ENCODE measurements at regions not wholly inside any gene's neighbourhood (a gene's known extent, or its start where the extent isn't known, plus 50 kb on each side); places are given as distances from the start of the nearest gene placed in this dataset.
"Not testable (repeated sequence)": the region's sequence is repeated elsewhere in the genome, so short reads cannot be mapped to it uniquely, and the experiment has no call there.

DNA sequence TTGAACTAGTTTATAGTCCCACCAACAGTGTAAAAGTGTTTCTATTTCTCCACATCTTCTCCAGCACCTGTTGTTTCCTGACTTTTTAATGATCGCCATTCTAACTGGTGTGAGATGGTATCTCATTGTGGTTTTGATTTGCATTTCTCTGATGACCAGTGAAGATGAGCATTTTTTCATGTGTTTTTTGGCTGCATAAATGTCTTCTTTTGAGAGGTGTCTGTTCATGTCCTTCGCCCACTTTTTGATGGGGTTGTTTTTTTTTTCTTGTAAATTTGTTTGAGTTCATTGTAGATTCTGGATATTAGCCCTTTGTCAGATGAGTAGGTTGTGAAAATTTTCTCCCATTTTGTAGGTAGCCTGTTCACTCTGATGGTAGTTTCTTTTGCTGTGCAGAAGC lies 102.4 kb upstream of the CNTNAP2 start:
- POLR2A ChIA-PET; ATAC-seq (ENCODE audit: low read depth): not testable (repeated sequence)

DNA sequence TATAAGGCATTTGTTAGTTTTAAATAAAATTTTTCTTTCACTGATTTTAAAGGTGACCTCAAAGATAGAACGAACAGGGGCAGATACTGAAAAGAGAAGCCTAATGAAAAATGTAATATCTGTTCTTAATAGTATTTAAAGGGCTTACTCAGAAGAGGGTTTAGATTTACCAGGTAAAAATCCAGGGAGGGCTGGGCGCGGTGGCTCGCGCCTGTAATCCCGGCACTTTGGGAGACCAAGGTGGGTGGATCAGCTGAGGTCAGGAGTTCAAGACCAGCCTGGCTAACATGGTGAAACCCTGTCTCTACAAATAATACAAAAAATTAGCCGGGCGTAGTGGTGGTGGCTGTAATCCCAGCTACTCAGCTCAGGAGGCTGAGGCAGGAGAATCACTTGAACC lies 108.3 kb upstream of the CNTNAP2 start:
- no CpG with 5 or more reads among the region's 8 CpGs for WGBS (ENCODE audit: insufficient coverage)
- H3K9me3 ChIP-seq (ENCODE audit: control extremely low read depth in 1 of 3, control insufficient read depth in 2 of 3, insufficient read depth in 1 of 3, low read length in 2 of 3): no peaks in the 10 kb centered on the region
- no peak for DNase-seq
- H3K27me3 Mint-ChIP-seq: no peaks in the 10 kb centered on the region
- no peak for ATAC-seq (ENCODE audit: low read depth)
- H3K4me1 Mint-ChIP-seq: no peaks in the 10 kb centered on the region
- H3K27ac Mint-ChIP-seq: no peak overlapping the region
- peaks cover 0 to under 1% of the 10 kb centered on the region in 2 donors for H3K4me1 ChIP-seq (ENCODE audit: control insufficient read depth in 2 of 2, insufficient read depth in 2 of 2, low read length in 2 of 2)
- peaks cover 4% of the 10 kb centered on the region for H3K9me3 Mint-ChIP-seq (ENCODE audit: insufficient read depth)
- ChIA-PET POLR2A (no interaction called here), CTCF (no interaction called here)
- H3K9ac ChIP-seq (ENCODE audit: low read length): no peak overlapping the region
- H3K79me2 ChIP-seq (ENCODE audit: control insufficient read depth, insufficient read depth, low read length): no peaks in the 10 kb centered on the region
- no peaks in the 10 kb centered on the region for H3K27me3 ChIP-seq (replicated peaks in 1 of 4; ENCODE audit: control extremely low read depth in 1 of 4, control insufficient read depth in 3 of 4, insufficient read depth in 4 of 4, low read length in 3 of 4)
- H4K20me1 ChIP-seq (ENCODE audit: control insufficient read depth, insufficient read depth, low read length, poor library complexity, severe bottlenecking): no peaks in the 10 kb centered on the region
- no peaks in the 10 kb centered on the region for H3K36me3 ChIP-seq (replicated peaks in 1 of 2; ENCODE audit: control extremely low read depth in 1 of 2, control insufficient read depth in 1 of 2, extremely low read depth in 1 of 2, insufficient read depth in 2 of 2, low read length in 1 of 2)
- TF ChIP-seq EZH2 (IDR thresholded peaks at IDR 0.05; ENCODE audit: borderline replicate concordance, insufficient read depth, low read depth, low read length, poor library complexity, severe bottlenecking): no peak
- TF ChIP-seq, protein P1, sequence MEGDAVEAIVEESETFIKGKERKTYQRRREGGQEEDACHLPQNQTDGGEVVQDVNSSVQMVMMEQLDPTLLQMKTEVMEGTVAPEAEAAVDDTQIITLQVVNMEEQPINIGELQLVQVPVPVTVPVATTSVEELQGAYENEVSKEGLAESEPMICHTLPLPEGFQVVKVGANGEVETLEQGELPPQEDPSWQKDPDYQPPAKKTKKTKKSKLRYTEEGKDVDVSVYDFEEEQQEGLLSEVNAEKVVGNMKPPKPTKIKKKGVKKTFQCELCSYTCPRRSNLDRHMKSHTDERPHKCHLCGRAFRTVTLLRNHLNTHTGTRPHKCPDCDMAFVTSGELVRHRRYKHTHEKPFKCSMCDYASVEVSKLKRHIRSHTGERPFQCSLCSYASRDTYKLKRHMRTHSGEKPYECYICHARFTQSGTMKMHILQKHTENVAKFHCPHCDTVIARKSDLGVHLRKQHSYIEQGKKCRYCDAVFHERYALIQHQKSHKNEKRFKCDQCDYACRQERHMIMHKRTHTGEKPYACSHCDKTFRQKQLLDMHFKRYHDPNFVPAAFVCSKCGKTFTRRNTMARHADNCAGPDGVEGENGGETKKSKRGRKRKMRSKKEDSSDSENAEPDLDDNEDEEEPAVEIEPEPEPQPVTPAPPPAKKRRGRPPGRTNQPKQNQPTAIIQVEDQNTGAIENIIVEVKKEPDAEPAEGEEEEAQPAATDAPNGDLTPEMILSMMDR (IDR thresholded peaks at IDR 0.05): no peak
- no peak overlapping the region for H3K4me3 ChIP-seq (ENCODE audit: control extremely low read depth in 1 of 5, extremely low read depth in 1 of 5, insufficient read depth in 1 of 5, low read depth in 2 of 5, low read length in 4 of 5)
- no peak overlapping the region for H3K27ac ChIP-seq (ENCODE audit: low read length in 2 of 2)
- no peak overlapping the region for H2AFZ ChIP-seq (ENCODE audit: insufficient read depth, low read depth, low read length, poor library complexity, severe bottlenecking)
- no peak overlapping the region for H3K4me2 ChIP-seq (replicated peaks; ENCODE audit: low read depth, low read length, poor library complexity, severe bottlenecking)
- no peak overlapping the region for H3K4me3 Mint-ChIP-seq
- intact Hi-C loops (cut with micrococcal nuclease): no loop called here

More for the DNA sequence above, 102.4 kb upstream of the CNTNAP2 start:
- H3K36me3 ChIP-seq (replicated peaks in 1 of 2; ENCODE audit: control extremely low read depth in 1 of 2, control insufficient read depth in 1 of 2, extremely low read depth in 1 of 2, insufficient read depth in 2 of 2, low read length in 1 of 2); H3K27me3 ChIP-seq (replicated peaks in 1 of 4; ENCODE audit: control extremely low read depth in 1 of 4, control insufficient read depth in 3 of 4, insufficient read depth in 4 of 4, low read length in 3 of 4); H3K79me2 ChIP-seq (ENCODE audit: control insufficient read depth, insufficient read depth, low read length); H3K27me3 Mint-ChIP-seq; H3K27ac ChIP-seq (ENCODE audit: low read length in 2 of 2); H3K4me3 ChIP-seq (ENCODE audit: control extremely low read depth in 1 of 5, extremely low read depth in 1 of 5, insufficient read depth in 1 of 5, low read depth in 2 of 5, low read length in 4 of 5); H2AFZ ChIP-seq (ENCODE audit: insufficient read depth, low read depth, low read length, poor library complexity, severe bottlenecking); H3K9me3 ChIP-seq (ENCODE audit: control extremely low read depth in 1 of 3, control insufficient read depth in 2 of 3, insufficient read depth in 1 of 3, low read length in 2 of 3); H3K4me3 Mint-ChIP-seq; intact Hi-C loops (cut with micrococcal nuclease); H3K9ac ChIP-seq (ENCODE audit: low read length); H3K9me3 Mint-ChIP-seq (ENCODE audit: insufficient read depth); H3K4me2 ChIP-seq (replicated peaks; ENCODE audit: low read depth, low read length, poor library complexity, severe bottlenecking); CTCF ChIA-PET; DNase-seq; H4K20me1 ChIP-seq (ENCODE audit: control insufficient read depth, insufficient read depth, low read length, poor library complexity, severe bottlenecking); H3K27ac Mint-ChIP-seq; H3K4me1 ChIP-seq (ENCODE audit: control insufficient read depth in 2 of 2, insufficient read depth in 2 of 2, low read length in 2 of 2); H3K4me1 Mint-ChIP-seq: not testable (repeated sequence)
- no CpG with 5 or more reads among the region's 2 CpGs for WGBS (ENCODE audit: insufficient coverage)
